ENCODE measurements at regions not wholly inside any gene's neighbourhood (a gene's known extent, or its start where the extent isn't known, plus 50 kb on each side); places are given as distances from the start of the nearest gene placed in this dataset.

GRCh38 chr1:87739704-87740103, 411.0 kb downstream of the LMO4 start:
- no peaks in the 10 kb centered on the region for H3K27me3 ChIP-seq (ENCODE audit: control insufficient read depth in 1 of 2, insufficient read depth in 2 of 2, low read length in 2 of 2)
- H3K9ac ChIP-seq (ENCODE audit: low read length): no peak overlapping the region
- no peak overlapping the region for H3K4me3 ChIP-seq (ENCODE audit: low read depth in 1 of 2, low read length in 2 of 2)
- H3K27ac ChIP-seq (ENCODE audit: low read depth, low read length): no peak overlapping the region
- no peaks in the 10 kb centered on the region for H3K9me3 ChIP-seq (ENCODE audit: low read length)
- H3K36me3 ChIP-seq (ENCODE audit: insufficient read depth, low read length): no peaks in the 10 kb centered on the region
- H3K4me1 ChIP-seq (ENCODE audit: insufficient read depth, low read length): no peaks in the 10 kb centered on the region

- no peaks in the 10 kb centered on the region for H3K27me3 ChIP-seq (ENCODE audit: control insufficient read depth in 1 of 2, insufficient read depth in 2 of 2, low read length in 2 of 2)
- no peak overlapping the region for H3K27ac ChIP-seq (ENCODE audit: low read depth, low read length)
- H3K36me3 ChIP-seq (ENCODE audit: insufficient read depth, low read length): no peaks in the 10 kb centered on the region
- no peaks in the 10 kb centered on the region for H3K9me3 ChIP-seq (ENCODE audit: low read length)
- H3K4me1 ChIP-seq (ENCODE audit: insufficient read depth, low read length): no peaks in the 10 kb centered on the region
- no peak overlapping the region for H3K9ac ChIP-seq (ENCODE audit: low read length)
- no peak overlapping the region for H3K4me3 ChIP-seq (ENCODE audit: low read depth in 1 of 2, low read length in 2 of 2)
Observed at GRCh38 chr1:87743256-87743655, 414.6 kb downstream of the LMO4 start.

GRCh38 chr1:87744056-87744455, 415.4 kb downstream of the LMO4 start:
- Histone ChIP-seq H3K4me3 (ENCODE audit: low read depth in 1 of 2, low read length in 2 of 2) (no peak overlapping the region), H3K9ac (ENCODE audit: low read length) (no peak overlapping the region), H3K4me1 (ENCODE audit: insufficient read depth, low read length) (no peaks in the 10 kb centered on the region), H3K27ac (ENCODE audit: low read depth, low read length) (no peak overlapping the region), H3K27me3 (ENCODE audit: control insufficient read depth in 1 of 2, insufficient read depth in 2 of 2, low read length in 2 of 2) (no peaks in the 10 kb centered on the region), H3K36me3 (ENCODE audit: insufficient read depth, low read length) (no peaks in the 10 kb centered on the region), H3K9me3 (ENCODE audit: low read length) (no peaks in the 10 kb centered on the region)

- H3K4me3 ChIP-seq (ENCODE audit: low read depth in 1 of 2, low read length in 2 of 2): no peak overlapping the region
- H3K36me3 ChIP-seq (ENCODE audit: insufficient read depth, low read length): no peaks in the 10 kb centered on the region
- no peak overlapping the region for H3K27ac ChIP-seq (ENCODE audit: low read depth, low read length)
- no peaks in the 10 kb centered on the region for H3K27me3 ChIP-seq (ENCODE audit: control insufficient read depth in 1 of 2, insufficient read depth in 2 of 2, low read length in 2 of 2)
- H3K9me3 ChIP-seq (ENCODE audit: low read length): no peaks in the 10 kb centered on the region
- H3K4me1 ChIP-seq (ENCODE audit: insufficient read depth, low read length): no peaks in the 10 kb centered on the region
- H3K9ac ChIP-seq (ENCODE audit: low read length): no peak overlapping the region
Observed at GRCh38 chr1:87744763-87745162, 416.1 kb downstream of the LMO4 start.

- no peak overlapping the region for H3K9ac ChIP-seq (ENCODE audit: low read length)
- no peaks in the 10 kb centered on the region for H3K36me3 ChIP-seq (ENCODE audit: insufficient read depth, low read length)
- H3K4me3 ChIP-seq (ENCODE audit: low read depth in 1 of 2, low read length in 2 of 2): no peak overlapping the region
- no peaks in the 10 kb centered on the region for H3K9me3 ChIP-seq (ENCODE audit: low read length)
- H3K27ac ChIP-seq (ENCODE audit: low read depth, low read length): no peak overlapping the region
- peaks cover 6% of the 10 kb centered on the region for H3K4me1 ChIP-seq (ENCODE audit: insufficient read depth, low read length)
- H3K27me3 ChIP-seq (ENCODE audit: control insufficient read depth in 1 of 2, insufficient read depth in 2 of 2, low read length in 2 of 2): no peaks in the 10 kb centered on the region
Observed at GRCh38 chr1:87753366-87753765, 424.7 kb downstream of the LMO4 start.

- Histone ChIP-seq H3K9ac (ENCODE audit: low read length) (no peak overlapping the region), H3K9me3 (ENCODE audit: low read length) (no peaks in the 10 kb centered on the region), H3K27ac (ENCODE audit: low read depth, low read length) (no peak overlapping the region), H3K36me3 (ENCODE audit: insufficient read depth, low read length) (no peaks in the 10 kb centered on the region), H3K4me3 (ENCODE audit: low read depth in 1 of 2, low read length in 2 of 2) (no peak overlapping the region), H3K27me3 (ENCODE audit: control insufficient read depth in 1 of 2, insufficient read depth in 2 of 2, low read length in 2 of 2) (no peaks in the 10 kb centered on the region), H3K4me1 (ENCODE audit: insufficient read depth, low read length) (peaks cover 6% of the 10 kb centered on the region)
Observed at GRCh38 chr1:87754139-87754538, 425.5 kb downstream of the LMO4 start.

- Histone ChIP-seq H3K4me1 (ENCODE audit: insufficient read depth, low read length) (peaks cover 6% of the 10 kb centered on the region), H3K9ac (ENCODE audit: low read length) (no peak overlapping the region), H3K27ac (ENCODE audit: low read depth, low read length) (no peak overlapping the region), H3K27me3 (ENCODE audit: control insufficient read depth in 1 of 2, insufficient read depth in 2 of 2, low read length in 2 of 2) (no peaks in the 10 kb centered on the region), H3K9me3 (ENCODE audit: low read length) (no peaks in the 10 kb centered on the region), H3K4me3 (ENCODE audit: low read depth in 1 of 2, low read length in 2 of 2) (no peak overlapping the region), H3K36me3 (ENCODE audit: insufficient read depth, low read length) (no peaks in the 10 kb centered on the region)
Observed at GRCh38 chr1:87757676-87758075, 429.0 kb downstream of the LMO4 start.

- Histone ChIP-seq H3K9me3 (ENCODE audit: low read length) (no peaks in the 10 kb centered on the region), H3K4me1 (ENCODE audit: insufficient read depth, low read length) (no peaks in the 10 kb centered on the region), H3K27ac (ENCODE audit: low read depth, low read length) (no peak overlapping the region), H3K27me3 (ENCODE audit: control insufficient read depth in 1 of 2, insufficient read depth in 2 of 2, low read length in 2 of 2) (no peaks in the 10 kb centered on the region), H3K4me3 (ENCODE audit: low read depth in 1 of 2, low read length in 2 of 2) (no peak overlapping the region), H3K36me3 (ENCODE audit: insufficient read depth, low read length) (no peaks in the 10 kb centered on the region), H3K9ac (ENCODE audit: low read length) (no peak overlapping the region)
Observed at GRCh38 chr1:87759421-87760087, 430.9 kb downstream of the LMO4 start.

GRCh38 chr1:87760155-87760554, 431.5 kb downstream of the LMO4 start:
- no peak overlapping the region for H3K4me3 ChIP-seq (ENCODE audit: low read depth in 1 of 2, low read length in 2 of 2)
- H3K9ac ChIP-seq (ENCODE audit: low read length): no peak overlapping the region
- H3K9me3 ChIP-seq (ENCODE audit: low read length): no peaks in the 10 kb centered on the region
- no peaks in the 10 kb centered on the region for H3K4me1 ChIP-seq (ENCODE audit: insufficient read depth, low read length)
- no peaks in the 10 kb centered on the region for H3K36me3 ChIP-seq (ENCODE audit: insufficient read depth, low read length)
- H3K27me3 ChIP-seq (ENCODE audit: control insufficient read depth in 1 of 2, insufficient read depth in 2 of 2, low read length in 2 of 2): no peaks in the 10 kb centered on the region
- no peak overlapping the region for H3K27ac ChIP-seq (ENCODE audit: low read depth, low read length)

GRCh38 chr1:87760654-87761053, 432.0 kb downstream of the LMO4 start:
- H3K36me3 ChIP-seq (ENCODE audit: insufficient read depth, low read length): no peaks in the 10 kb centered on the region
- H3K27me3 ChIP-seq (ENCODE audit: control insufficient read depth in 1 of 2, insufficient read depth in 2 of 2, low read length in 2 of 2): no peaks in the 10 kb centered on the region
- no peaks in the 10 kb centered on the region for H3K4me1 ChIP-seq (ENCODE audit: insufficient read depth, low read length)
- no peak overlapping the region for H3K9ac ChIP-seq (ENCODE audit: low read length)
- H3K9me3 ChIP-seq (ENCODE audit: low read length): no peaks in the 10 kb centered on the region
- no peak overlapping the region for H3K27ac ChIP-seq (ENCODE audit: low read depth, low read length)
- H3K4me3 ChIP-seq (ENCODE audit: low read depth in 1 of 2, low read length in 2 of 2): no peak overlapping the region

GRCh38 chr1:87763483-87763882, 434.8 kb downstream of the LMO4 start:
- Histone ChIP-seq H3K9me3 (ENCODE audit: low read length) (no peaks in the 10 kb centered on the region), H3K4me1 (ENCODE audit: insufficient read depth, low read length) (no peaks in the 10 kb centered on the region), H3K27ac (ENCODE audit: low read depth, low read length) (no peak overlapping the region), H3K27me3 (ENCODE audit: control insufficient read depth in 1 of 2, insufficient read depth in 2 of 2, low read length in 2 of 2) (no peaks in the 10 kb centered on the region), H3K4me3 (ENCODE audit: low read depth in 1 of 2, low read length in 2 of 2) (no peak overlapping the region), H3K36me3 (ENCODE audit: insufficient read depth, low read length) (no peaks in the 10 kb centered on the region), H3K9ac (ENCODE audit: low read length) (no peak overlapping the region)

GRCh38 chr1:87765057-87765680, 436.5 kb downstream of the LMO4 start:
- Histone ChIP-seq H3K27ac (ENCODE audit: low read depth, low read length) (no peak overlapping the region), H3K4me3 (ENCODE audit: low read depth in 1 of 2, low read length in 2 of 2) (no peak overlapping the region), H3K36me3 (ENCODE audit: insufficient read depth, low read length) (no peaks in the 10 kb centered on the region), H3K4me1 (ENCODE audit: insufficient read depth, low read length) (no peaks in the 10 kb centered on the region), H3K9ac (ENCODE audit: low read length) (no peak overlapping the region), H3K27me3 (ENCODE audit: control insufficient read depth in 1 of 2, insufficient read depth in 2 of 2, low read length in 2 of 2) (no peaks in the 10 kb centered on the region), H3K9me3 (ENCODE audit: low read length) (no peaks in the 10 kb centered on the region)

All from muscle layer of colon (tissue), 2 donors.